ENCODE measurements at regions not wholly inside any gene's neighbourhood (a gene's known extent, or its start where the extent isn't known, plus 50 kb on each side); places are given as distances from the start of the nearest gene placed in this dataset.
A peak's percentile ranks its signal among the peaks of the same experiment; 100 is the strongest.

DNA sequence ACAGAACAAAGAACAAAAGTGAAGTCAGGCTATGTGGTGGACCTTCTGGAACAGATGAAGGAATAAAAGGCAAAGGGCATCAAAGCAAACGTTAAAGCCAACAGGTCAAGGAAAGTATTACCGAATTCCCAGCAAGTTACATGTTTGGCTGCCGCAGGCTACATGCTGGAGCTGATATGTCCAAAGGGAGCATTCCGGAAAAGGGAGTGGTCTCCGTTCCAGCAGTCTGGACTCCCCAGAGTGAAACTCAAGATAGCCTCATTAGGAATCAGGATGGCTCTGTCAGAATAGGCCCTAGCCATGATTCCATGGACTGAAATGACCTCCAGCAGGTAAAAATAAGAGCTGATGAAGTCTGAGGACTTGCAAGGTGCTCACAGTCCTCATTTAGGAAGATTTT lies 379.8 kb upstream of the PRICKLE1 start:
- DNase-seq = no peak
- WGBS (ENCODE audit: insufficient coverage, low lambda C conversion rate) = no CpG with 5 or more reads among the region's 5 CpGs

DNA sequence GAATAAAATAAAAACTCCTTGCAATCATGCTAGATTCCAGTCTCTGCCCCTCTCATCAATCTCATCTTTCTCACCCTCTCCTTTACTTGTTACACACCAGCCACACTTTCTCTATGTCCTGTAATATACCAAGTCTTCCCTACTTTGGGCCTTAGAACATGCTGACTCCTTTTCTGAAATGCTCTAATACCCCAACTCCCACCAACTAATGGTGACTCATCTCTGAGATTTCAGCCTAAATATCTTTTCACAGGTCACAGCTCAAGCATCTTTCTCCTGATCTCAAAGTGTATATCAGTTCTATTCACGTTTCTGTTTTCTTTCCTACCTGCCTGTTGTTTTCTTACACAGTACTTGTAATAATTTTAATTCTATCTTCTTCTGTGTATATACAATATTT lies 378.9 kb upstream of the PRICKLE1 start:
- peaks cover 5% of the 10 kb centered on the region for H3K9me3 ChIP-seq (ENCODE audit: control insufficient read depth, low read depth, low read length)
- H3K36me3 ChIP-seq (ENCODE audit: control insufficient read depth, insufficient read depth, low read length) = no peaks in the 10 kb centered on the region
- no peak for DNase-seq
- no peak overlapping the region for H3K4me3 ChIP-seq (ENCODE audit: low read length)
- no peaks in the 10 kb centered on the region for H3K4me1 ChIP-seq (ENCODE audit: control insufficient read depth, insufficient read depth, low read length)
- 40% methylated on average over 1 of the region's 1 CpG for WGBS (ENCODE audit: insufficient coverage, low lambda C conversion rate)
- H3K27me3 ChIP-seq (ENCODE audit: control insufficient read depth, insufficient read depth, low read length) = no peaks in the 10 kb centered on the region
- no peak overlapping the region for H3K27ac ChIP-seq (ENCODE audit: low read length)

More for the DNA sequence above, 379.8 kb upstream of the PRICKLE1 start:
- Histone ChIP-seq H3K4me1 (ENCODE audit: control insufficient read depth, insufficient read depth, low read length) (no peaks in the 10 kb centered on the region), H3K36me3 (ENCODE audit: control insufficient read depth, insufficient read depth, low read length) (no peaks in the 10 kb centered on the region), H3K27me3 (ENCODE audit: control insufficient read depth, insufficient read depth, low read length) (no peaks in the 10 kb centered on the region), H3K4me3 (ENCODE audit: low read length) (no peak overlapping the region), H3K27ac (ENCODE audit: low read length) (no peak overlapping the region), H3K9me3 (ENCODE audit: control insufficient read depth, low read depth, low read length) (peaks cover 5% of the 10 kb centered on the region)

DNA sequence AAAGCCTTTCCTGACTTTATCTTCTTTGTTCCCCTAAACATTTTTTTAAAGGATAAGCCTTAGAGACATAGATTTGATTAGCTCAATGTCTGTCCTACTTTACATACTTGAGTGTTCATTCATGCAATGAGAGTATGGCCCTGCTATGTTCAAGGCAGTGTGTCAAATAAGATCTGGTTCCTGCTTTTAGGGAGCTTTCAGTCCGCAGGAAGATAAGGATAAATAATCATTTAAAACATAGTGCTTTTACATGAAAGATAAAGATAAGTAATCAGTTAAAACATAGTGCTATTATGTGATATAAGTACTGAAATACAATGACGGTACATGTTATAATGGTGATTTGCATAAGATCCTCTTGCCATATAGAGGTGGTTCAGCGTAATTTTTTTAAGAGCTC lies 378.3 kb upstream of the PRICKLE1 start:
- WGBS (ENCODE audit: insufficient coverage, low lambda C conversion rate) = 70% methylated on average over 2 of the region's 3 CpGs
- no peaks in the 10 kb centered on the region for H3K4me1 ChIP-seq (ENCODE audit: control insufficient read depth, insufficient read depth, low read length)
- no peak for DNase-seq

DNA sequence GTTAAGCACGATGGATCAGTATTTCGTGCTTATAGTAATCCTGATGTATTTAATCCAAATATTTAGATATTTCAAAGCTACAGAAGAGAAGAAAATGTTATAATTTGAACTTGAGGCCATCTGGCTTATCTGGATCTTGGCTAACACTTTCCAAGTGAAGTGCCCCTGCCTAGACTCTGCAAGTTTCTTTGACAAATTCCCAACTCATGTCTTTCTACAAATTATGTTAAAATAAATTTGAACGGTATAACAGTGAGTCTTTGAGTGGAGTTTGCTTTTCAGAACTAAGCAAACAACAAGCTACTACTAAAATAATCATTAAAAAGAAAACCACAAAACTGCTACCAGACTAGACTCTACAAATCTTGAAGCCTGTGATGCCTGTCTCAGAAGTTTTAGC lies 374.4 kb upstream of the PRICKLE1 start:
- Histone ChIP-seq H3K27ac (ENCODE audit: low read length) (no peak overlapping the region), H3K9me3 (ENCODE audit: control insufficient read depth, low read depth, low read length) (no peaks in the 10 kb centered on the region), H3K27me3 (ENCODE audit: control insufficient read depth, insufficient read depth, low read length) (no peaks in the 10 kb centered on the region), H3K4me1 (ENCODE audit: control insufficient read depth, insufficient read depth, low read length) (no peaks in the 10 kb centered on the region), H3K4me3 (ENCODE audit: low read length) (no peak overlapping the region), H3K36me3 (ENCODE audit: control insufficient read depth, insufficient read depth, low read length) (no peaks in the 10 kb centered on the region)
- DNase-seq = no peak
- 100% methylated on average over 2 of the region's 3 CpGs for WGBS (ENCODE audit: insufficient coverage, low lambda C conversion rate)

More for the DNA sequence above, 378.3 kb upstream of the PRICKLE1 start:
- H3K4me3 ChIP-seq (ENCODE audit: low read length) = no peak overlapping the region
- no peaks in the 10 kb centered on the region for H3K27me3 ChIP-seq (ENCODE audit: control insufficient read depth, insufficient read depth, low read length)
- no peaks in the 10 kb centered on the region for H3K36me3 ChIP-seq (ENCODE audit: control insufficient read depth, insufficient read depth, low read length)
- H3K9me3 ChIP-seq (ENCODE audit: control insufficient read depth, low read depth, low read length) = peaks cover 5% of the 10 kb centered on the region
- no peak overlapping the region for H3K27ac ChIP-seq (ENCODE audit: low read length)

DNA sequence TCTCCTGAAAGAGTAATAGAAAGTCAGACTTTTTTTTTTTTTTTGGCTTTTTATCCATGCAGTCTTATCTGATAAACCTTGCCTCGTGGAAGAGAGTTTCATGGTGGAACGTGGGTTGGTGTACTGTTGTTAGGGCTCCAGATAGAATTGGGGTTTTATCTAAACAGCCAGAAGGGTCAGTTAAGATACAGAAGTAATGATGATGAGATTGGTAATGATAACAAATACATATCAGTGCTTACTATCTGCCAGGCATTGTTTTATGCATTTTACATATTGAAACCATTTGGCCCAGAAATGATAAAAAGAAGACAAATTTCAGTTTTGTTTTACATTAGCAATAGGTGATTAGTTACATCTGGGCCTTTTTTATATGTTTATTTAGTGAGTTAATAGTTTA lies 372.8 kb upstream of the PRICKLE1 start:
- Histone ChIP-seq H3K9me3 (ENCODE audit: control insufficient read depth, low read depth, low read length) (no peaks in the 10 kb centered on the region), H3K27ac (ENCODE audit: low read length) (no peak overlapping the region), H3K36me3 (ENCODE audit: control insufficient read depth, insufficient read depth, low read length) (no peaks in the 10 kb centered on the region), H3K4me3 (ENCODE audit: low read length) (no peak overlapping the region), H3K27me3 (ENCODE audit: control insufficient read depth, insufficient read depth, low read length) (no peaks in the 10 kb centered on the region), H3K4me1 (ENCODE audit: control insufficient read depth, insufficient read depth, low read length) (no peaks in the 10 kb centered on the region)
- WGBS (ENCODE audit: insufficient coverage, low lambda C conversion rate) = 0% methylated on average over 2 of the region's 2 CpGs
- DNase-seq = no peak

DNA sequence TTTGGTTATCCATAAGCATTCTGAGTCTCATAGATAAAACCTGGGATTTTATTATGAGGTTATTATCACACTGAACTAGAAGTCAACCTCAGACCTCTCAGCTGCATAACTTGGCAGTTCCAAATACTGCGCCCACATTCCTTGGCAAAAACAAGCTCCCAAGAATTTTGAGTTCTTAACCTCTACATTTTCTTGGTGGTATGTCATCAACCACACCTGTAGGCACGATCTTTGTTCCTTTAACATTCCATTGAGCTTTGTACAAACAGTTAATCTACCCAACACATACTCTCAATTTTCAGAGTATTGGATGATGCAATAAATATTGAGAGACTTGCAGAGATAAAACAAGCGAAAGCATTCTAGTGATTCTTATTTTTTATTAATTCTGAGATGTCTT lies 371.8 kb upstream of the PRICKLE1 start:
- no peaks in the 10 kb centered on the region for H3K36me3 ChIP-seq (ENCODE audit: control insufficient read depth, insufficient read depth, low read length)
- H3K4me1 ChIP-seq (ENCODE audit: control insufficient read depth, insufficient read depth, low read length) = no peaks in the 10 kb centered on the region
- no peaks in the 10 kb centered on the region for H3K9me3 ChIP-seq (ENCODE audit: control insufficient read depth, low read depth, low read length)
- H3K27ac ChIP-seq (ENCODE audit: low read length) = no peak overlapping the region
- peak in 1 of 2 donors; percentile 5 for DNase-seq
- no peaks in the 10 kb centered on the region for H3K27me3 ChIP-seq (ENCODE audit: control insufficient read depth, insufficient read depth, low read length)
- no CpG with 5 or more reads among the region's 3 CpGs for WGBS (ENCODE audit: insufficient coverage, low lambda C conversion rate)
- H3K4me3 ChIP-seq (ENCODE audit: low read length) = no peak overlapping the region

DNA sequence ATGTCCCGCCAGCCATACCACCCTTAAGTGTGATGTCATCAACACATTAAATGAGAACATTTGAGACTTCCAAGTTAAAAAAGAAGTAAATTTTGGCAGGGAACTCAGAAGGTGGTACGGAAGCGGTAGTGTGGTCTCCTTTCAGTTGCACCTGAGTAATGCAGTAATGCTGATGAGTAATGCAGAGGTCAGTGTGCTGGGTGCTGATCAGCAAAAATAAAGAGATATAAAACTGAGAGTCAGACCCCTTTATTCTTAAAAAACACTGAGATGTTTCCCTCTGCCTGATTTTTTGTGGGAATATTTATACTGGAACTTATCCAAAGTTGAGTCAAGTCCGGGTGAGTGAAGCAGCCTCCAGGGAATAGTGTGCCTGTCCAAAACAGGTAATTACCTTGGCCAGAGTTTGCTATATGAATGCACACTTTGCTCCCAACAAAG lies 370.6 kb upstream of the PRICKLE1 start:
- no peak for DNase-seq

DNA sequence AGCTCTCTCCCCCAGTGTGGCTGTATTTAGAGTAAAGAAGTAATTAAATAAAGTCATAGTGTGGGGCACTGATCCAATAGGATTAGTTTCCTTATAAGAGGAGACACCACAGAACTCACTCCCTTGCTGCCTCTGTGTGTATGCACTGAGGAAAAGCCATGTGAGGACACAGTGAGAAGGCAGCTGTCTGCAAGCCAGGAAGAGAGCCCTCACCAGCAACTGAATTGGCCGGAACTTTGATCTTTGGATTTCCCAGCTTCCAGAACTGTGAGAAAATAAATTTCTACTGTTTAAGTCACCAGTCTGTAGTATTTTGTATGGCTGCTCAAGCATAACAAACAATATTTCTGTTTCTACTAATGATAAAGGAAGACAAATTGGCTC lies 368.7 kb upstream of the PRICKLE1 start:
- H3K27me3 ChIP-seq (ENCODE audit: control insufficient read depth, insufficient read depth, low read length) = no peaks in the 10 kb centered on the region
- no peaks in the 10 kb centered on the region for H3K9me3 ChIP-seq (ENCODE audit: control insufficient read depth, low read depth, low read length)
- no peaks in the 10 kb centered on the region for H3K36me3 ChIP-seq (ENCODE audit: control insufficient read depth, insufficient read depth, low read length)
- WGBS (ENCODE audit: insufficient coverage, low lambda C conversion rate) = no CpG with 5 or more reads among the region's 1 CpG
- no peak overlapping the region for H3K27ac ChIP-seq (ENCODE audit: low read length)
- H3K4me3 ChIP-seq (ENCODE audit: low read length) = no peak overlapping the region
- no peak for DNase-seq
- no peaks in the 10 kb centered on the region for H3K4me1 ChIP-seq (ENCODE audit: control insufficient read depth, insufficient read depth, low read length)

More for the DNA sequence above, 370.6 kb upstream of the PRICKLE1 start:
- Histone ChIP-seq H3K4me1 (ENCODE audit: control insufficient read depth, insufficient read depth, low read length) (no peaks in the 10 kb centered on the region), H3K4me3 (ENCODE audit: low read length) (no peak overlapping the region), H3K36me3 (ENCODE audit: control insufficient read depth, insufficient read depth, low read length) (no peaks in the 10 kb centered on the region), H3K9me3 (ENCODE audit: control insufficient read depth, low read depth, low read length) (no peaks in the 10 kb centered on the region), H3K27me3 (ENCODE audit: control insufficient read depth, insufficient read depth, low read length) (no peaks in the 10 kb centered on the region), H3K27ac (ENCODE audit: low read length) (no peak overlapping the region)
- WGBS (ENCODE audit: insufficient coverage, low lambda C conversion rate) = no CpG with 5 or more reads among the region's 4 CpGs

DNA sequence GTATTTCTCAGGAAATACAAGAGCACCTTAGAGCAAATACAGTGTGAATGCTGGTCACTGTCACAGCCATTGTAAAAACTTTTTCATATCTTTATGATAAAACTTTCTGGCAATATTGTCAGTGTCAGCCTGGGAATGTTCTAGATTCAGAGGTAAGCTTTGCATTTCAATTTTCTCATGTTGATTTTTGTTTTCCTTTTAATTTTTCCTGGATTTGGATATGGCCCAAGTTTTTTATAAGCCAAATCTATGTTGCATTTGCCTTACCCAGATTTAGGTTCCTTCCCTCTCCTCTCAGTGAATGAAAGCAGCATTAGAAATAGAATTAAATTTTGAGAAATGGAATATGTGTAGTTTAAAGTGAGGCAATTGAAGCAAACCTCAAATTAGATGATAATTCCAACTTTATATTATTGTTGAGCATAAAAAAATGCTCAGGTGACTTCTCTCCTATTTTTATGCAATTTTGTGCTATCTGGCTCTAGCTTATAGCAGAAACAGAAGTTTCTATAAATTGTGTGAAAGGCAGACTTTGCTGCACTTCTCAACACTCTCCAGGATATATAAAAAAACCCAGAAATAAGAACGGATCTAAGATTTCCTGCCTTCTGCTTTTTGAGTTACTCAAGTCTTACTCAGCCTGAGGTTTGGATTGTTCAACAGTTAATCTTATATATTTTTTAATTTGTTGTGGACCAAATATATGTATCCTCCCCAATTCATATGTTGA lies 368.2 kb upstream of the PRICKLE1 start:
- Histone ChIP-seq H3K4me1 (ENCODE audit: control insufficient read depth, insufficient read depth, low read length) (no peaks in the 10 kb centered on the region), H3K27me3 (ENCODE audit: control insufficient read depth, insufficient read depth, low read length) (no peaks in the 10 kb centered on the region), H3K4me3 (ENCODE audit: low read length) (no peak overlapping the region), H3K9me3 (ENCODE audit: control insufficient read depth, low read depth, low read length) (no peaks in the 10 kb centered on the region), H3K27ac (ENCODE audit: low read length) (no peak overlapping the region), H3K36me3 (ENCODE audit: control insufficient read depth, insufficient read depth, low read length) (no peaks in the 10 kb centered on the region)
- WGBS (ENCODE audit: insufficient coverage, low lambda C conversion rate) = 100% methylated on average over 1 of the region's 1 CpG
- no peak for DNase-seq

DNA sequence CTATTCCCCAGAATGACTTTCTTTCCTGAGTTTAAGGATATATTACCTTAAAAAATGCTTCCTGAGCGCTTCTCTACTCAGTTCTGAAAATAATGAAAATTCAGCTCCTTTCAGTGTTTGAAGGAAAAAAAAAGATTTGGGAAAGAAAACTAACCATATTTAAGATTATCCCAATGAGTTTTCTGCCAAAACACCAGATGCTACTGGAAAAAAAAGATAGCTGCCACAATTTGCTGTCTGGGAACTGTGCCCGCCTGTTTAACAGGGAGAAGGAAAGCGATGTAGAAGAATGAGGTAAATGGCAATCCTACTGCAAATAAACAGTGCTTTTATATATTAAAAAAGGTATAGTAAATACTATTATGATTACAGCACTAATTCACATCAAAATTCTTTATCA lies 367.6 kb upstream of the PRICKLE1 start:
- no peaks in the 10 kb centered on the region for H3K36me3 ChIP-seq (ENCODE audit: control insufficient read depth, insufficient read depth, low read length)
- no peak overlapping the region for H3K4me3 ChIP-seq (ENCODE audit: low read length)
- no peak for DNase-seq
- no peak overlapping the region for H3K27ac ChIP-seq (ENCODE audit: low read length)
- no CpG with 5 or more reads among the region's 3 CpGs for WGBS (ENCODE audit: insufficient coverage, low lambda C conversion rate)
- H3K4me1 ChIP-seq (ENCODE audit: control insufficient read depth, insufficient read depth, low read length) = no peaks in the 10 kb centered on the region
- no peaks in the 10 kb centered on the region for H3K27me3 ChIP-seq (ENCODE audit: control insufficient read depth, insufficient read depth, low read length)
- no peaks in the 10 kb centered on the region for H3K9me3 ChIP-seq (ENCODE audit: control insufficient read depth, low read depth, low read length)

DNA sequence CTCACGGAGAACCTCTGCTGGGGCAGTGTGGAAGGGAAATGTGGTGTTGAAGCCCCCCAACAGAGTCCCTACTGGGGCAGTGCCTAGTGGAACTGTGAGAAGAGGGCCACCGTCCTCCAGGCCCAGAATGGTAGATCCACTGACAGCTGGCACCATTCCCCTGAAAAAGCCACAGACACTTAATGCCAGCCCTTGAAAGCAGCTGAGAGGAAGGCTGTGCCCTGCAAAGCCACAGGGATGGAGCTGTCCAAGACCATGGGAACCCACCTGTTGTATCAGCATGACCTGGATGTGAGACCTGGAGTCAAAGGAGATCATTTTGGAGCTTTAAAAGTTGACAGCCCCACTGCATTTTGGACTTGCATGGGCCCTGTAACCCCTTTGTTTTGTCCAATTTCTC lies 363.5 kb upstream of the PRICKLE1 start:
- Histone ChIP-seq H3K36me3 (ENCODE audit: control insufficient read depth, insufficient read depth, low read length) (no peaks in the 10 kb centered on the region), H3K9me3 (ENCODE audit: control insufficient read depth, low read depth, low read length) (no peaks in the 10 kb centered on the region), H3K4me1 (ENCODE audit: control insufficient read depth, insufficient read depth, low read length) (no peaks in the 10 kb centered on the region), H3K4me3 (ENCODE audit: low read length) (no peak overlapping the region), H3K27ac (ENCODE audit: low read length) (no peak overlapping the region), H3K27me3 (ENCODE audit: control insufficient read depth, insufficient read depth, low read length) (no peaks in the 10 kb centered on the region)
- no peak for DNase-seq
- WGBS (ENCODE audit: insufficient coverage, low lambda C conversion rate) = no CpG with 5 or more reads among the region's 2 CpGs

All from large intestine (tissue), 3 donors.